Stimulated activated CD4-positive, alpha-beta T cell treated with anti-CD3 and anti-CD28 coated beads, Interleukin-2, amount 100 ng/mL, for 24 hours (primary cell): ENCODE measurements at regions not wholly inside any gene's neighbourhood (a gene's known extent, or its start where the extent isn't known, plus 50 kb on each side); places are given as distances from the start of the nearest gene placed in this dataset.
A peak's percentile ranks its signal among the peaks of the same experiment; 100 is the strongest.
"Not testable (repeated sequence)": the region's sequence is repeated elsewhere in the genome, so short reads cannot be mapped to it uniquely, and the experiment has no call there.

Experiments used
- DNase-seq, 2 donors: peaks; one replicate each; pipeline ENCODE4 v3.0.0-alpha.2; 2020

- DNase-seq, result not testable (repeated sequence)
Observed at GRCh38 chr17:34471278-34471677, 108.1 kb upstream of the TMEM132E start.

GRCh38 chr17:34465789-34466188 is 102.8 kb upstream of the CCL1 start:
- no peak for DNase-seq

- DNase-seq, result no peak
Observed at GRCh38 chr17:34464812-34465211, 101.8 kb upstream of the CCL1 start.

GRCh38 chr17:34458266-34458665 is 95.2 kb upstream of the CCL1 start:
- DNase-seq, result no peak

GRCh38 chr17:34456121-34456520 is 93.1 kb upstream of the CCL1 start:
- DNase-seq, result no peak

GRCh38 chr17:34452769-34453168 is 89.7 kb upstream of the CCL1 start:
- no peak for DNase-seq

- no peak for DNase-seq
Observed at GRCh38 chr17:34451313-34451712, 88.3 kb upstream of the CCL1 start.

- no peak for DNase-seq
Observed at GRCh38 chr17:34447406-34447805, 84.4 kb upstream of the CCL1 start.

GRCh38 chr17:34445101-34445500 is 82.1 kb upstream of the CCL1 start:
- no peak for DNase-seq

- peak in 1 of 2 donors; percentile 4 for DNase-seq
Observed at GRCh38 chr17:34443619-34444469, 80.8 kb upstream of the CCL1 start.

- no peak for DNase-seq
Observed at GRCh38 chr17:34442387-34443111, 79.5 kb upstream of the CCL1 start.

- DNase-seq, result no peak
Observed at GRCh38 chr17:34437188-34437587, 74.2 kb upstream of the CCL1 start.

GRCh38 chr17:34436607-34437006 is 73.6 kb upstream of the CCL1 start:
- no peak for DNase-seq

GRCh38 chr17:34435182-34435928 is 72.3 kb upstream of the CCL1 start:
- DNase-seq, result no peak

- DNase-seq, result no peak
Observed at GRCh38 chr17:34434052-34434451, 71.0 kb upstream of the CCL1 start.

GRCh38 chr17:34424814-34425491 is 61.9 kb upstream of the CCL1 start:
- DNase-seq, result no peak

GRCh38 chr17:34423978-34424813 is 61.2 kb upstream of the CCL1 start:
- no peak for DNase-seq

- not testable (repeated sequence) for DNase-seq
Observed at GRCh38 chr17:34423315-34423714, 60.3 kb upstream of the CCL1 start.

- no peak for DNase-seq
Observed at GRCh38 chr17:34420900-34421299, 57.9 kb upstream of the CCL1 start.

- DNase-seq, result peak; percentile 72 to 76
Observed at GRCh38 chr17:34420254-34420766, 57.3 kb upstream of the CCL1 start.

GRCh38 chr17:34416116-34416515 is 53.1 kb upstream of the CCL1 start:
- DNase-seq, result no peak

GRCh38 chr17:34414339-34414738 is 51.3 kb upstream of the CCL1 start:
- DNase-seq, result no peak
